ENCODE measurements at regions not wholly inside any gene's neighbourhood (a gene's known extent, or its start where the extent isn't known, plus 50 kb on each side); places are given as distances from the start of the nearest gene placed in this dataset.

DNA sequence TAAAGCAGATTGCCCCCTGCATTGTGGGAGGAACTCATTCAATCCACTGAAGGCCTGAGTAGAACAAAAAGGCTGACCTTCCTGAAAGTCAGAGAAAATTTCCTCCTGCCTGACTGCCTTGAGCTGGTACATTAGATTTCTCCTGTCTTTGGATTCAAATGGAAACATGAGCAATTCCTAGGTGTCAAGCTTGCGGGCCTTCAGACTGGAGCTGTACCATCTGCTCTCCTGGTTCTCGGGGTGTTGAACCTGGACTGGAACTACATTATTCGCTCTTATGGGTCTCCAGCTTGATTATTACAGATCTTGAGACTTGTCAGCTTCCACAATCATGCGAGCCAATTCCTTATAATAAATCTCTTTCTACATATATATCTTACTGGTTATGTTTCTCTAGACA lies 173.6 kb upstream of the STEAP4 start:
- no peaks in the 10 kb centered on the region for H3K9me3 Mint-ChIP-seq
- CTCF ChIA-PET, result no interaction called here

DNA sequence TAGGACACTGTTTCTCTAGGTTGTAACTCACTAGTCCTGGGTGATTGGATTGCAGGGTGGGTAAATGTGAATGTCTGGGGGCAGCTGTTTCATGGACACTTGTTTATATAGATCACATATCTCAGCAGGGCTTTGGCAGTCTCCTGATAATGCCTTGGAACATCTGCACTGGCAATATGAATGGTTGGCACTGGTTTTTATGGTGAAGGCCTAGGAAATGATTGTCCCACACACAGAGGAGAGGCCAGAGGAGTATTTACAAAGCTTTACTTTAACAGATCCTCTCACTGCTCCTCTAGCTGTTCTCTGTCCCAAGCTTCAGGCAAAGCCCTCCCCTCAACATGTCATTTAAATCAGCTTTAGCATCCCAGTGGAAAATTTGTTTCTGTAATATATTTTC lies 171.3 kb upstream of the STEAP4 start:
- DNase-seq, result no peak
- H3K4me1 Mint-ChIP-seq (ENCODE audit: low read depth), result no peaks in the 10 kb centered on the region
- no peaks in the 10 kb centered on the region for H3K27me3 ChIP-seq (ENCODE audit: control insufficient read depth in 1 of 2, insufficient read depth in 2 of 2, low read length in 2 of 2)
- H3K27me3 Mint-ChIP-seq, result no peaks in the 10 kb centered on the region
- no peaks in the 10 kb centered on the region for H3K4me1 ChIP-seq (ENCODE audit: insufficient read depth, low read length)
- ChIA-PET POLR2A (no interaction called here), CTCF (no interaction called here)
- H3K27ac Mint-ChIP-seq, result no peak overlapping the region
- TF ChIP-seq, protein P1, sequence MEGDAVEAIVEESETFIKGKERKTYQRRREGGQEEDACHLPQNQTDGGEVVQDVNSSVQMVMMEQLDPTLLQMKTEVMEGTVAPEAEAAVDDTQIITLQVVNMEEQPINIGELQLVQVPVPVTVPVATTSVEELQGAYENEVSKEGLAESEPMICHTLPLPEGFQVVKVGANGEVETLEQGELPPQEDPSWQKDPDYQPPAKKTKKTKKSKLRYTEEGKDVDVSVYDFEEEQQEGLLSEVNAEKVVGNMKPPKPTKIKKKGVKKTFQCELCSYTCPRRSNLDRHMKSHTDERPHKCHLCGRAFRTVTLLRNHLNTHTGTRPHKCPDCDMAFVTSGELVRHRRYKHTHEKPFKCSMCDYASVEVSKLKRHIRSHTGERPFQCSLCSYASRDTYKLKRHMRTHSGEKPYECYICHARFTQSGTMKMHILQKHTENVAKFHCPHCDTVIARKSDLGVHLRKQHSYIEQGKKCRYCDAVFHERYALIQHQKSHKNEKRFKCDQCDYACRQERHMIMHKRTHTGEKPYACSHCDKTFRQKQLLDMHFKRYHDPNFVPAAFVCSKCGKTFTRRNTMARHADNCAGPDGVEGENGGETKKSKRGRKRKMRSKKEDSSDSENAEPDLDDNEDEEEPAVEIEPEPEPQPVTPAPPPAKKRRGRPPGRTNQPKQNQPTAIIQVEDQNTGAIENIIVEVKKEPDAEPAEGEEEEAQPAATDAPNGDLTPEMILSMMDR (IDR thresholded peaks at IDR 0.05), result no peak
- H3K9me3 Mint-ChIP-seq, result no peaks in the 10 kb centered on the region
- H3K36me3 ChIP-seq (ENCODE audit: insufficient read depth, low read length), result no peaks in the 10 kb centered on the region
- no peaks in the 10 kb centered on the region for H3K9me3 ChIP-seq (ENCODE audit: control insufficient read depth in 1 of 2, insufficient read depth in 1 of 2, low read length in 2 of 2)
- ATAC-seq (ENCODE audit: poor library complexity), result no peak
- no peak overlapping the region for H3K27ac ChIP-seq (ENCODE audit: low read depth in 1 of 2, low read length in 2 of 2)
- no peaks in the 10 kb centered on the region for H3K36me3 Mint-ChIP-seq (ENCODE audit: low read depth)
- intact Hi-C loops (cut with DNase I, micrococcal nuclease), result no loop called here
- H3K4me3 Mint-ChIP-seq, result no peak overlapping the region
- H3K4me3 ChIP-seq (ENCODE audit: low read length), result no peak overlapping the region

More for the DNA sequence above, 173.6 kb upstream of the STEAP4 start:
- H3K4me1 Mint-ChIP-seq (ENCODE audit: low read depth), result no peaks in the 10 kb centered on the region
- no peaks in the 10 kb centered on the region for H3K9me3 ChIP-seq (ENCODE audit: control insufficient read depth in 1 of 2, insufficient read depth in 1 of 2, low read length in 2 of 2)
- POLR2A ChIA-PET, result no interaction called here
- H3K4me3 Mint-ChIP-seq, result no peak overlapping the region
- no peaks in the 10 kb centered on the region for H3K27me3 ChIP-seq (ENCODE audit: control insufficient read depth in 1 of 2, insufficient read depth in 2 of 2, low read length in 2 of 2)
- no peaks in the 10 kb centered on the region for H3K4me1 ChIP-seq (ENCODE audit: insufficient read depth, low read length)
- TF ChIP-seq, protein P1 (IDR thresholded peaks at IDR 0.05), result no peak
- no peaks in the 10 kb centered on the region for H3K27me3 Mint-ChIP-seq
- no peak overlapping the region for H3K27ac Mint-ChIP-seq
- no peak overlapping the region for H3K4me3 ChIP-seq (ENCODE audit: low read length)
- H3K36me3 Mint-ChIP-seq (ENCODE audit: low read depth), result no peaks in the 10 kb centered on the region
- intact Hi-C loops (cut with DNase I, micrococcal nuclease), result no loop called here
- DNase-seq (no peak), ATAC-seq (ENCODE audit: poor library complexity) (no peak)
- no peak overlapping the region for H3K27ac ChIP-seq (ENCODE audit: low read depth in 1 of 2, low read length in 2 of 2)
- no peaks in the 10 kb centered on the region for H3K36me3 ChIP-seq (ENCODE audit: insufficient read depth, low read length)

DNA sequence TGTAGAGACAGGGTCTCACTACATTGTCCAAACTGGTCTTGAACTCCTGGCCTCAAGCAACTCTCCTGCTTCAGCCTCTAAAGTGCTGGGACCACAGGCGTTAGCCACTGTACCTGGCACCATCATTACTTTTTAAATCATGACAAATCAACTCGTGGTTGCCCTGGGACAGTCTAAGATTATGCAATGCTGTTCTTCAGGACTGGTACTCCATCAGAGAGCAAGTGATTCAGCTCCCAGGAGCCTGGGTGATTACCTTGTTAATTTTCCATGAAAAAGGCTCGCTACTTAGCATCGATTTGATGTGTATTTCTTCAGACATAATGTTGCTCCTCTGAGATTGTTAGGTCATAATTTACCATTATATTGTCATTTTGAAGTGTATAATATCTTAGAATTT lies 158.9 kb upstream of the STEAP4 start:
- POLR2A ChIA-PET, result no interaction called here
- ATAC-seq (ENCODE audit: poor library complexity), result no peak

More for the DNA sequence above, 158.9 kb upstream of the STEAP4 start:
- H3K4me1 ChIP-seq (ENCODE audit: insufficient read depth, low read length), result no peaks in the 10 kb centered on the region
- no peak overlapping the region for H3K27ac ChIP-seq (ENCODE audit: low read depth in 1 of 2, low read length in 2 of 2)
- H3K36me3 Mint-ChIP-seq (ENCODE audit: low read depth), result no peaks in the 10 kb centered on the region
- H3K9me3 Mint-ChIP-seq, result no peaks in the 10 kb centered on the region
- CTCF ChIA-PET, result no interaction called here
- TF ChIP-seq, protein P1 (IDR thresholded peaks at IDR 0.05), result no peak
- no peak for DNase-seq
- no peaks in the 10 kb centered on the region for H3K36me3 ChIP-seq (ENCODE audit: insufficient read depth, low read length)
- intact Hi-C loops (cut with DNase I, micrococcal nuclease), result no loop called here
- no peak overlapping the region for H3K27ac Mint-ChIP-seq
- H3K4me1 Mint-ChIP-seq (ENCODE audit: low read depth), result no peaks in the 10 kb centered on the region
- H3K4me3 Mint-ChIP-seq, result no peak overlapping the region
- no peak overlapping the region for H3K4me3 ChIP-seq (ENCODE audit: low read length)
- H3K9me3 ChIP-seq (ENCODE audit: control insufficient read depth in 1 of 2, insufficient read depth in 1 of 2, low read length in 2 of 2), result no peaks in the 10 kb centered on the region
- no peaks in the 10 kb centered on the region for H3K27me3 ChIP-seq (ENCODE audit: control insufficient read depth in 1 of 2, insufficient read depth in 2 of 2, low read length in 2 of 2)
- peaks cover 11% of the 10 kb centered on the region for H3K27me3 Mint-ChIP-seq
